NCI-H1417 (cell line): ENCODE measurements at regions not wholly inside any gene's neighbourhood (a gene's known extent, or its start where the extent isn't known, plus 50 kb on each side); places are given as distances from the start of the nearest gene placed in this dataset.

Experiments used
- DNase-seq, 3 experiments: peaks; one replicate each; lab custom pipeline; 2025; lab: John Stamatoyannopoulos, UW

DNA sequence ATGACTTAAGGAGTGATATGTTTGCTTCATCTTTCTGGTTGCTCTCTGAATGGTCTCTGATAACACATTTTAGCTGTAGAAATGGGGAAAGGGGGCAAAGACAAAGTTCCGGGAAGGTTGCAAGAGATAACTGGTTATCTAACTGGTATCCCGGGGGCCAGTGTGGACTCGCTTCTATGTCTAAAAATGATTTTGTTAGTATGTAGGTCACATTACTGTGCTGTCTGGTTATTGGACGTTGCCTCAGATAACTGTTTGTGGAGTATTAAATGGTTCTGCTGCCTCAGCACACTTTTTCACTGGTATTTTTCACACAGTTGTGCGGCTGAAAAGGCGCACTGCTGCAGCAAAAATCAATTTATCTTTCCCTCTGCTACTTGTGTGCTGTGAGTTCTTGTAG, 63.0 kb upstream of the ZNF536 start:
- DNase-seq, result no peak

DNA sequence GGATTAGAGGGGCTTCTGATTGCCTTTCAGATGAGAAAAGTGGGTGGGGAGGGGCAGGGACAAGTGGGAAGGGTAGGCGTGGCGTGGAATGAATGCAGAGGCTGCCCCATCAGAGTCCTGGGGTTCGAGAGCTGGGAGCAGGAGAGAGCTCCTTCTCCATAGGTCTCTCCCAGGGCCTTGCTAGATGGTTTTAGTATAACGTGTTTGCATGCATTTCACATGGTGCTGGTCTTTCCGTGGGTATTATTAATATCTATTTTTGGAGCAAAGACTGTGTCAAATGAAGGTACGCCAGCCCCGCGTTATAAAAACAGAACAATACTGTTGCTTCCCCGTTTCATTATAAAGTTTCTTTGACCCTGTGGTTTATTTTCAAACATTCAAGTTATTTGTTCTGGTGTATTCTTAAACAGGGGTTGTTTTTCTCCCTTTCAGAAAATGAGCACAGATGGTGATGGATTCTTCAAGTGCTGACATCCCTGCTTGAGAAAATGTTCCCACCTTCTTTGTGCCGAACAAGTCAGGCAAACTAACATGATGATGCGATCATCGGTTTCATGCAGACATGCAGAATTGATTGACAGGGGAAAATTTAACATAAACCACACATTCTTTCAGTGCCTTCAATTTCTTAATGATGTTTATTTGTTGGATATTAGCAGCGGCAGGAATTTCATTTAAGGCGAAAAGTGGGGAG, 62.1 kb upstream of the ZNF536 start:
- no peak for DNase-seq

DNA sequence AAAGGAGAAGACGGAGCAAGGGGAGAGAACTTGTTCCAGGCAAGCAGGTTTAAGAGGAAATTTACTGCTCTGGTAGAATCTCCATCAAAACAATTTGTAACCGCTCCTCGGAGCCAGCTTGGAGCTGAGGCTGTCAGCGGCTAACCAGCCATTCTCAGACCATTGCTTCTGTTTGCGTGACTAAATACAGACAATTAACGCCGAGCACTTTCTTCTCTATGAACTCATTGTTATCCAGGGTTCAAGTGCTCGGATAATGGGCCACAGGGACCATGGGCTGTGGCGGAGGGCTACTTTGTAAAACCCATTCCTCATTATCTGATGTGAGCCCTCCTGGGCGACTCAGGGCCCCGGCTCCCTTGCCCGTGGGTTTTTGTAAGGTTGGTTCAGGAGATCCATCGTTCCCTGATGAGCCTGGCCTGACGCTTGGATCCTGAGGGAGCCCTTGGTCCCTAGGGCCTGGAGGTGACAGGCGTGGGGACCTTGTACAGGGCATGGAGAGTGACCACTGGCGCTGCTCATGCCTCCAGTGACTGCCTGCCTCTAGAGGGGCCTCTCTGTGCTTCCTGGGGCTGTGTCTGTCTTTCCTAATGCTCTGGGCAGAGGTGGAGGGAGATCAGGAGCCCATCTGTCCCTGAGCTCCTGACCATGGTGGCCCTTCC, 61.5 kb upstream of the ZNF536 start:
- DNase-seq, result peak in 1 of 3 experiments; percentile 2

DNA sequence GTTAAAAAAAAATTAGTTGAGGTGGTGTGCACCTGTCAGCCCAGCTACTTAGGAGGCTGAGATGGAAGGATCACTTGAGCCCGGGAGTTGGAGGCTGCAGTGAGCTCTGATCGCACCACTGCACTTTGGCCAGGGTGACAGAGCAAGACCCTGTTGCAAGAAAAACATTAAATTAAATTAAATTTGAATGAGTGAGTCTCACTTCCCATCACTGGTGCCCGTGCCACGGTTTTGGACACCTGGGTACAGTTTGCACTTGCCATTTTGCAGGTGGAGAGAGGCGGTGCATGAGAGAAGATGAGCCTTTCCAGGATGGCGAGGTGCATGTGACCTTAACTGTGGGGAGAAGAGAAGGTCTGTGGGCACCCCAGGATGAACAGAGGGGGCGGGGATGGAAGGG, 60.3 kb upstream of the ZNF536 start:
- no peak for DNase-seq

DNA sequence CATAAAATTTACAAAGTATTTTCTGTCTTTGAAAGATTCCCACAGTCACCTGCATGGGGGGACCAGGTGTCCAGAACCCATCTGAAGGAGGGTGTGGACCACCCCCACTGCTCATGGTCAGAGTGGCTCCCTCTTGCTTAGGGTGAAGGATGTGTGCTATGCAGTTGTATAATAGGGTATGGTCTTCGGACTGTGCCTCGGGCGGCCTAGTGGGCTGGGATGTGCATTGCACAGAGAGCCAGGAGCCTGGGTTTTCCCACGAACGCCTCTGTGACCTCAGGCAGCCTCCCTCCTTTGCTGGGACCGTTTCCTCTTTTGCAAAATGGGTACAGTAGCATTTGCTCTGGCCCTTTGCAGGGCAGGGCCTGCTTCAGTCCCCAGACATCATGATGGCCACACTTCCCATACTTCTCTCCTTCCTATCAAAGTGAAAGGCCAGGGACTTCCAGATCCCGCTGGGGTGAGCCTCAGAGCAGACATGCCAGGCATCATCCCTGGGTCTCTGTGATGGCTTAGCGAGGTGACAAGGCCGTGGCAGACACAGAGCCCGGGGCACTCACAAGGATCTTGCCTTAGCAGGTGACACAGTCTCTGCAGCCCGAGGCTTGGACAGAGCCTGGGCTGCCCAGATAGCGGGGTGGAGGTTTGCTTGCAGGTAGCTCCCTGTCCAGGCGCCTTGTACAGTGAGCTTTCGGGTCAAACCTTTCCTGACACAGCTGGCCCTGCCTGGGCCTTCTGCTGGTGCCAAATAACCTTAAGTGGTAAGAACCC, 59.4 kb upstream of the ZNF536 start:
- DNase-seq, result no peak

DNA sequence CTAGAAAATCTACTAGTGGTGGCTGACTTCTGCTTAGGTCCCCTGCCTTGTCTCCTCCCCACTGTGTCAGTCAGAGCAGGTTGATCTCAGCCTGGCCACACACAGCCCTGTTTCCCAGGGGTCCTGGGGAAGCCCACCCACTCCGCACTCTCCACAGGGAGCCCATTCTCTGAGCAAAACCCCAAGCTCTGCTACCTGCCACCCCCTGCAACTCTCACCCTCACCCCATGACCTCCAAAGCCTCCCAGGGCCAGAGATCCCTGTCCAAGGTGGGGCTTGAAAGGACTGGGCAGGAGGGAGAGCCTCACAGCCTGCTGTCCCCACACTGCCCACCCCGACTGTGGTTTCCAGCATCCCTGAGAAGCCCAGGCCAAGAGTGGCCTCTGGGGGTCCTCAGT, 58.8 kb upstream of the ZNF536 start:
- no peak for DNase-seq

DNA sequence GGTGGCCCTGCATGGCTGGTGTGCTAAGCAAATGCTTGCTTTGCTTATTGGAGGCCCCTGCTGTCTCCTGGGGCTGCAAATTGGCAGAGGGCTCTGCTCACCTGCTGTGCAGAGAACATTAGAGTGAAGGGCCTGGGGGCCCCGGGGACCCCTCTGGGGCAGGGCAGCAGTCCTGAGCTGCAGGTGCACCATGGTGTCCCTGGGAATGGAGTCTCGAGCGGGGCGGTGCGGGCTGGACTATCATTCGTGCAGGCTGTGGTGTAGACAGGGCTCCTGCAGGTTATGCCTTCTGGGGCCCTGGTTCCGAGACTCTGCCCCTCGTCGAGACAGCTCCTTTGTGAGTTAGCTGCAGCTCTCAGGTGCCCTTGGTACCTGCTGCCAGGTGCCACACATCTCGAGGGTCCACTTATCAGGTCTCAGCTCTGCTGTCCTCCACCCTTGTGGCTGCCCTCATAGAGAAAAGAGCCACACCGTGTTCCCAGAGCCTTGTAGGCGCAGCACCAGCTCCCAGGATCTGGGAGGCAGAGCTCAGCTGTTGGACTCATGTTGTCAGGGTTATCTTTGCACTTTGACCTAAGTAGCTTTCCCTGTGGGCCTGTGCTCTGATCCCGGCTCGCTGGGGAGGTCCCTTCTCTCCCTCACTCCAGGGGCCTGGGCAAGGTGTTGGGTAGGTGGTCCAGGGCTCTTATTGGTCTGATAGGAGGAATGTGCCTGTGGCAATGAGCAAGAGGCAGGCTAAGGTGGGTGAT, 58.0 kb upstream of the ZNF536 start:
- no peak for DNase-seq

DNA sequence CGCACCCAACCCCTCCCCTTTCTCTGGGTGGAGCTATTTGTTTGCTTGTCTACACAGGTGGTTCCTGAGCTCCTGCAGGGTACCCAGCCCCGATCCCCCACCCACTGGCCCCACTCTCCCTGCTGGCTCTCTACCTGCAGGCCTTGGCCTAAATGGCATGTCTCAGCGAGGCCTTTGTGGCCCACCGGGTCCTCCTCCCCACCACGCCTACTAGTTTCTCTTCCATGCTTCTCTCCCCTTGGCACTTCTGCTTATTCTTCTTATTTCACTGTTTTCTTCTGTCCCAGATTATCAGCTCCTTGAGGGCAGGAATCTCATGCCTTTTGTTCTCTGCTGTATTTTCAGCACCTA, 57.4 kb upstream of the ZNF536 start:
- DNase-seq, result no peak

DNA sequence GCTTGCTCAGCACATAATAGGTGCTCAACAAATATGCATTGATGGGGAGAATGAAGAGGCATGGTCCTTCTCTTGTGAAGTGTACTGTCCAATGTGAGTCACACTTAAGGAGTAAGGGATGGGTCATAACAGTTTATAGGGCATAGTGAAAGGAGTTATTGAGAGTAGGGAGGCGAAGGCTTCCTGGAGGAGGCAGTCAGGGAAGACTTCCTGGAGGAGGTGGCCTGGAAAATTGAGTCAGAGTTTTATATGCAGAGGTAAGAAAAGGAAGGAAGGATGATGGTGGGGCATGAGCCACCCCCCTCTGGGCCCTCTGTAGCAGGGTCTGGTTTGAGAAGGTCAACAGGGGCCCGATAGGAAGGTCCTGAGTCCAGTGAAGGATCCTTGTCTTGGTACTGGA, 57.0 kb upstream of the ZNF536 start:
- DNase-seq, result no peak

DNA sequence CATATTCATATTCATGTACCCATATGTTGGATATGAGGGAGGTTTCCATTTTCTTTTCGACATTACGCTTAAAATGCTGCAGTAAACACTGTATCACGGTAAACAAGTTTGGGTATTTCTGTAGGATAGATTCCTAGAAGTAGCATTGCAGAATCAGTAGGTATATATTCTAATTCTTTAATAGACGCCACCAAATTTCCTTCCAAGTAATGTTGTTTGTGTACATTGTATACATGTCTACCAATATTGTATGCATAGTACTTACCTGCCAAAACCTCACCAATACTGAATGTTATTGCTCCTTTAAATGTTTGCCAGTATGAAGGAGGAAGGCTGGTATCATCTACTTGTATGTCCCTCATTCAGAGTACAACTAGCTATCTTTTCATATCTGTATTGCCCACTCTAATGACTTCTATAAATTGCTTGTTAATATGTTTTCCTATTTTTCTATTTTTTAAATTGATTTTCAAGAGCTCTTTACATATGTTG, 56.1 kb upstream of the ZNF536 start:
- DNase-seq, result no peak

DNA sequence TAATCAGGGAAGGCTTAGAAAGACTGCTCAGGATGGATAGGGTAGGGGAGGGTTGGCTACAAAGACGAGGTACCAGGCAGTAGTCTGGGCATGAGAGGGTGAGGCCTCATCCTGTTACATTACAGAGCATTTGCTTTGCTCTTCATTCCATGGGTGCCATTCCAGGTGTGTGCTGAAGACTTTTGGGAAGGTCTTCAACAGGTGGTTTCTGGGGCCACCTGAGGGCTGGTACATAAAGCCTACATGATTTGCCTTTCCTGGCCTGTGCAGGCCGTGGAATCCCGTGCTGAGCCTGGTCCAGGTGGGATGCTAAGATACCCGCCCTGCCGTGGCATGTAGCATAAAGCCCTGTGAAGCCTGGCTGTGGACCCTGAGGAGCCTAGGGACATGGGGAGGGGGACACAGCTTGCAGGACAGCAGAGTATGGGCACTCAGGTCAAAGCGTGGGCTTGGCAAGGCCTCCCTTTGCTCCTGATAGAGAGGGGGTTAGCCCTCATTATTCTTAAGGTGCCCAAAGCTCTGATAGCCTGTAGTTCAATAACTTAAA, 55.6 kb upstream of the ZNF536 start:
- no peak for DNase-seq

DNA sequence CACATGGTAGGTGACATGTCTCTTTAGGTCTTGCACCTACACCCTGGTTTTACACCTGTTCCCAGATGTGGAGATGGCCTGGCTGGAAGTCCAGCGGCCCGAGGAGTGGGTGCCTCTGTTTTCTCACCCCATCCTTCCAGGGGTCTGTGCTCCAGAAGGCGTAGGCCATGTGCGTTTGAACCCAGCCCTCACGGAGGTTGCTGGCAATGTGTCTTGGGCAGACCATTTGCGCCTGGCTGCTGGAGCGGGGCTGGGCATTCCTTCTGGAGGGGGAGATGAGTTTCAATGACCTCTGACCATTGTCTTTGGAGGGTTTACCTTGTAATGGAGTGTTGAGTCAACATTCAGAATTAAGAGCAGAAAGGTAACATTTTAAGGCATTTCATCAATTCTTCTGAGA, 54.8 kb upstream of the ZNF536 start:
- DNase-seq, result no peak

DNA sequence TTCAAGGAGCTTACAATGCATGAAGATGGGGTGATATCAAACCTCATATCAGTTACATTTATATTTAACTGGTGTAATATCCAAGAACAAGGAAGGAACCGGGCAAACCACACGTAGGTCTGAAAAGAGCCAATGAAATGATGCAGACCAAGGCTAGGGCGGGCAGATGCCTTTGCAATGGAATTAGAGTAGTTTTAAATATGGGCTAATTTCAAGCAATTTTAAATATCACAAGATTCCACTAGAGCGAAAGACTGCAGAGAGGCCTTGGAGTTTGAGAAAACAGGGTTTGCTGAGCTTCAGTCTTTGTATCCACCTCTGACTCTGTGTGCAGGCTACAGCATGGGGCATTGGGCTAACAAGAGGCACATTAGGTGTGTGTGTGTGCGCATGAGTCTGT, 53.9 kb upstream of the ZNF536 start:
- DNase-seq, result no peak

DNA sequence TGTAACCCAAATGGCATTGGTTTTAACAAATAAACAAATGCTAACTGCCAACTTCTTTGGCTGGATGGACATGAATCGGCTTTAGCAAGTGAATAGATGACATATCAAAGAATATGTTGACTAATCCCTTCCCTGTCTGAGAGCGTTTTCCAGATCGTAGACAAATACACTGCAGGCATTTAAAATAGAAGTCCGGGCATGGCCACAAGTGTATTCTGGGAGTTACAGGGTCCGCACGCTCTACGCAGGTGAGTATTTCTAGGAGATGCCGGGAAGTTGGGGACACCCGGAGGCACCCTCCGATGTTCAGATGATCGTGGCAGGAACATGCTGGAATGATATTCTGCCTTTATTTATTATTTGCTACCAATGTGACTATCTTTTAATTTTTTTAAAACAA, 53.2 kb upstream of the ZNF536 start:
- DNase-seq, result no peak

DNA sequence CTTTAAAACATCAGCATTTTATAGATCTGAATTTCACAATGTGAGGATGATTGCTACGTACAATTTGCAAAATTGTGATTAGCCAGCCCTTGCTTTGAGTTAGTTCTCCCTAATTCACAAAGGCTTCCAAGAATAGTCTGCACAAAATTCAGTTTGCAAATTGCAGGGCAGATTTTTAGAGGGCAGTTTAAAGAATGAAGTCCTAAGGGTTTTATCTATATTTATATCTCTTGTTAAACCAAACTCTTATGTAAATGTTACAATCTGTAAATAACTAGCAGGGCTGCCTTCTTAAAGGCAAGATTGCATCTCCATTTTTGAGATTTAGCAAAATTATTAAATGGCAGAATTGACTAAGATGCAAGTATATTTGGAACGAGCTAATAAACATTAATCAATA, 52.8 kb upstream of the ZNF536 start:
- no peak for DNase-seq

DNA sequence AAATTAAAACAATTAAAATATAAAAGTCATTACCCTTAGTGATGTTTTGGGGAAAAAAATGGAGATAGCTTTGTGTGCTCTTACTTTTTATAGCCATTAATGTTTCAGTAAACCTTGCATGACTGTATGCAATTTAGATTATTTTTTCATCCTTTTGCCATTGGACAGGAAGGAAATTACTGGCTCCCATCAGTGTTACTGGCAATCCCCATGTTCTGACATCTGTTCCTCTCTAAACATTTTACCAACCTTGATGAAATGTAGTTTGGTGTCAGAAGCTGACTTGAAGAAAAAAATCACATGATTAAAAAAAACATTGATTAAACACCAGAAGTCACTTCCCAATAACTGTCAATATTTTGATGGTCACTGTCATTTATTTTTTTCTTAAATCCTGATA, 52.3 kb upstream of the ZNF536 start:
- DNase-seq, result no peak

DNA sequence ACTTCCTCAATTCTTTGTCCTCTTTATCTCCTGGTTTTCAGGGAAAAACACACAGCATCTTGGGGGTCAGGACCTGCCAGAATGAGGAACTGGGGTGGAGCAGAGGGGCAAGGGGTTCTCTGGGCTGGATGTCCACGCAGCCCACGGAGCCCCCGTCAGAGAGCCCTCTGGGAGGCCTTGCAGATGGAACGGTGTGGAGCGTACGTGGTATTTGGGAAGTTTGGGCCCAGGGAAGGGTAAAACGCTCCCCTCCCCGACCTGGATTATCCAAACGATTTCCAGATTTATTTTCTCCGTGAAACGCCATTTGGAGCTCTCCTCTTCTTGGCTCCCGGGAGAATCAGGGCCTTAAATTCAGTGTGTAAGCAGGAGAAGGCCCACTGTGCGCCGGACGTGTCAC, 51.7 kb upstream of the ZNF536 start:
- DNase-seq, result no peak

DNA sequence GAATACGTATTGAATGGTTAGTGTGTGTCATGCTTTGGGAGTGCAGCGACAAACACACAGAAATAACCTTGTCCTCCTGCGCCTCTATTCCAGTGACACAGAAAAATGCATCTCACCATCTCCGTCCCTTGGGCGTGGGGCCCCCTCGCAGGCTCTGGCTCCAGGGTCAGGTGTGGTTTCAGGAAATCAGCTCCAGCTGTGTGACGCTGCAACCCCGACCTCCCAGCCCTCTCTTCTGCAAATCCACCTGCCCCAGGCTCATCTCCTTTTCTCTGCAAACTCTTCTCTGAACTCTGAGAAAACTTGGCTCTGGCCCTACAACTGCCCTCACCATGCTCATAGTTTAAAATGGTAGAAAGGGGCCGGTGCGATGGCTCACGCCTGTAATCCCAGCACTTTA, 51.3 kb upstream of the ZNF536 start:
- DNase-seq, result no peak
